MCF 10A (cell line): ENCODE measurements at regions not wholly inside any gene's neighbourhood (a gene's known extent, or its start where the extent isn't known, plus 50 kb on each side); places are given as distances from the start of the nearest gene placed in this dataset.

Experiments
- BruUV-seq: library from RNA; stranded (reverse); fragments of 400-500 nt; replicated peaks from 2 replicates; lab custom pipeline; 2021; lab: Mats Ljungman, UMichigan
- CTCF ChIA-PET: fragments of 300-600 bp; sonication (Branson Sonifier 250); formaldehyde crosslinking; extraction: SDS; loops from one replicate; lab custom pipeline; 2021; ENCODE audit warnings: antibody characterized with exemption, inconsistent platforms; lab: Yijun Ruan, JAX
- POLR2A ChIA-PET: fragments of 300-600, 350-650 bp; sonication (Branson Sonifier 250); formaldehyde crosslinking; extraction: SDS; loops from one replicate; lab custom pipeline; 2020; ENCODE audit warnings: antibody characterized with exemption, inconsistent platforms; lab: Yijun Ruan, JAX
- DNase-seq: peaks from one replicate; pipeline ENCODE4 v3.0.0-alpha.2; 2018; ENCODE audit not compliant: unreplicated experiment
- H3K27ac Mint-ChIP-seq: one replicate; pipeline ENCODE4 v1.8.0; 2022; ENCODE audit warnings: mild to moderate bottlenecking, low read depth, mixed read lengths; ENCODE audit not compliant: unreplicated experiment
- H3K27me3 Mint-ChIP-seq: one replicate; pipeline ENCODE4 v1.8.0; 2022; ENCODE audit warnings: mixed read lengths; ENCODE audit not compliant: insufficient read depth, unreplicated experiment
- H3K36me3 Mint-ChIP-seq: one replicate; pipeline ENCODE4 v1.8.0; 2022; ENCODE audit warnings: mild to moderate bottlenecking, moderate library complexity, mixed read lengths; ENCODE audit not compliant: insufficient read depth, unreplicated experiment
- H3K4me1 Mint-ChIP-seq: one replicate; pipeline ENCODE4 v1.8.0; 2022; ENCODE audit warnings: mixed read lengths; ENCODE audit not compliant: insufficient read depth, unreplicated experiment
- H3K4me3 Mint-ChIP-seq: one replicate; pipeline ENCODE4 v1.8.0; 2022; ENCODE audit warnings: mild to moderate bottlenecking, moderate library complexity, mixed read lengths; ENCODE audit not compliant: unreplicated experiment
- H3K9me3 Mint-ChIP-seq: one replicate; pipeline ENCODE4 v1.8.0; 2022; ENCODE audit warnings: mixed read lengths; ENCODE audit not compliant: unreplicated experiment
- intact Hi-C: fragments of 100-400 bp; cut with micrococcal nuclease; formaldehyde crosslinking; loops from 2 replicates; pipeline ENCODE4 v1.14.1; 2022
- TF ChIP-seq, protein P1 (sequence below): fragments of 200-600 bp; IDR thresholded peaks from one replicate; pipeline ENCODE4 v1.8.0; 2022; ENCODE audit warnings: antibody characterized with exemption, mild to moderate bottlenecking; ENCODE audit not compliant: unreplicated experiment

DNA sequence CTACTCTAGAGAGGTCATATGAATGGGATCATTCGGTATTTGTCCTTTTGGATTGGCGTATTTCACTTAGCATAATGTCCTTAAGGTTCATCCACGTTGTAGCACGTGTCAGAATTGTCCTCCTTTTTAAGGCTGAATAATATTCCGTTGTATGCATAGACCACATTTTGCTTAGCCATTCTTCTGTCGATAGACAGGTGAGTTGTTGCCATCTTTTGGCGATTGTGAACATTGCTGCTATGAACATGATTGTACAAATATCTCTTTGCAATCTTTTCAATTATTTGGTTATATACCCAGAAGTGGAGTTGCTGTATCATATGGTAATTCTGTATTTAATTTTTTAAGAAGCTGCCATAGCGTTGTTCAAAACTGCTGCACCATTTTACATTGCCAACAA, 52.4 kb upstream of the GOLGA8J start:
- peaks cover 19% of the 10 kb centered on the region for H3K9me3 Mint-ChIP-seq
- CTCF ChIA-PET = interaction anchor here (0.6 to 0.9 kb wide), 3 partner anchors 13 to 1752 kb away, joined by 3 read pairs; no protein-coding TSS in a partner anchor
- intact Hi-C loops = no loop called here

DNA sequence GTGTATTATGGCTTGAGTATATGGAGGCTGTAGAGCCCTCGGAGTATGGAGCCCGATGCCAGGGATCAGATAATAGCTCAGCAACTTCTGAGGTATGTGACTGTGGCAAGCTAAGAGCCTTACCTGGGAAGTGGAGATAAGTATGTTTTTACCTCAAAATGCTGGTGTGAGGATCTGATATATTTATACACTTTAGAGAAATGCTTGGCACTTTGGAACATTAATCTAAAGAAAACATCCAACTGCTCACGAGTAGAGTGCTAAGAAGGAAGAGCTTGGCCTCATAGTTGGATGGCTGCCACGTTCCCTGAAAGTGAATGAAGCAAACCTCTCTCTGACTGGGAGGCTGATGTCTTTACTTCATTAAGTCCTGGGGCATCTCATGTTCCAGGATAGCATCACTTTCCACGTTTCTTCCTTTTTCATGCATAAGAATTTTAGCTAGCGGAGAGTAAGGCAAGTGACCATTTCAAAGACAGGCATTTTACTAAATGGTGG, 58.9 kb upstream of the GOLGA8J start:
- Mint-ChIP-seq H3K4me3 (no peak overlapping the region), H3K36me3 (peaks cover 4% of the 10 kb centered on the region), H3K27me3 (no peaks in the 10 kb centered on the region), H3K27ac (no peak overlapping the region), H3K9me3 (peaks cover 17% of the 10 kb centered on the region), H3K4me1 (peaks cover 10% of the 10 kb centered on the region)
- TF ChIP-seq, protein P1, sequence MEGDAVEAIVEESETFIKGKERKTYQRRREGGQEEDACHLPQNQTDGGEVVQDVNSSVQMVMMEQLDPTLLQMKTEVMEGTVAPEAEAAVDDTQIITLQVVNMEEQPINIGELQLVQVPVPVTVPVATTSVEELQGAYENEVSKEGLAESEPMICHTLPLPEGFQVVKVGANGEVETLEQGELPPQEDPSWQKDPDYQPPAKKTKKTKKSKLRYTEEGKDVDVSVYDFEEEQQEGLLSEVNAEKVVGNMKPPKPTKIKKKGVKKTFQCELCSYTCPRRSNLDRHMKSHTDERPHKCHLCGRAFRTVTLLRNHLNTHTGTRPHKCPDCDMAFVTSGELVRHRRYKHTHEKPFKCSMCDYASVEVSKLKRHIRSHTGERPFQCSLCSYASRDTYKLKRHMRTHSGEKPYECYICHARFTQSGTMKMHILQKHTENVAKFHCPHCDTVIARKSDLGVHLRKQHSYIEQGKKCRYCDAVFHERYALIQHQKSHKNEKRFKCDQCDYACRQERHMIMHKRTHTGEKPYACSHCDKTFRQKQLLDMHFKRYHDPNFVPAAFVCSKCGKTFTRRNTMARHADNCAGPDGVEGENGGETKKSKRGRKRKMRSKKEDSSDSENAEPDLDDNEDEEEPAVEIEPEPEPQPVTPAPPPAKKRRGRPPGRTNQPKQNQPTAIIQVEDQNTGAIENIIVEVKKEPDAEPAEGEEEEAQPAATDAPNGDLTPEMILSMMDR = no peak
- ChIA-PET CTCF (interaction anchor here (0.6 to 0.9 kb wide), 3 partner anchors 16 to 602 kb away, joined by 3 to 4 read pairs (median 3); no protein-coding TSS in a partner anchor), POLR2A (no interaction called here)
- no TSS peak for BruUV-seq
- peak; percentile 43 for DNase-seq
- intact Hi-C loops = no loop called here

More for the DNA sequence above, 52.4 kb upstream of the GOLGA8J start:
- H3K4me3 Mint-ChIP-seq = no peak overlapping the region
- H3K27ac Mint-ChIP-seq = no peak overlapping the region
- DNase-seq = peak; percentile 18
- H3K36me3 Mint-ChIP-seq = peaks cover 4% of the 10 kb centered on the region
- H3K27me3 Mint-ChIP-seq = no peaks in the 10 kb centered on the region
- H3K4me1 Mint-ChIP-seq = no peaks in the 10 kb centered on the region
- no TSS peak for BruUV-seq
- TF ChIP-seq, protein P1 = peak; percentile 18
- POLR2A ChIA-PET = interaction anchor here (1.0 kb wide), 1 partner anchor 109 kb away, joined by 3 read pairs; no protein-coding TSS in a partner anchor

DNA sequence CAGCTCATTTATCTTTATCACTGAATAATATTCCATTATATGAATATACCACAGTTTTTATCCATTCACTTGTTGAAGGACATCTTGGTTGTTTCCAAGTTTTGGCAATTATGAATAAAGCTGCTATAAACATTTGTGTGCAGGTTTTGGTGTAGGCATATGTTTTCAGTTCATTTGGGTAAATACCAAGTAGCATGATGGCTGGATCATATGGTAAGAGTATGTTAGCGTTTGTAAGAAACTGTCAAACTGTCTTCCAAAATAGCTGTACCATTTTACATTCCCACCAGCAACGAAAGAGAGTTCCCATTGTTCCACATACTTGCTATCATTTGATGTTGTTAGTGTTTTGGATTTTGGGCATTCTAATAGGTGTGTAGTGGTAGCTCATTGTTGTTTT, 72.0 kb upstream of the GOLGA8J start:
- intact Hi-C loops = no loop called here

DNA sequence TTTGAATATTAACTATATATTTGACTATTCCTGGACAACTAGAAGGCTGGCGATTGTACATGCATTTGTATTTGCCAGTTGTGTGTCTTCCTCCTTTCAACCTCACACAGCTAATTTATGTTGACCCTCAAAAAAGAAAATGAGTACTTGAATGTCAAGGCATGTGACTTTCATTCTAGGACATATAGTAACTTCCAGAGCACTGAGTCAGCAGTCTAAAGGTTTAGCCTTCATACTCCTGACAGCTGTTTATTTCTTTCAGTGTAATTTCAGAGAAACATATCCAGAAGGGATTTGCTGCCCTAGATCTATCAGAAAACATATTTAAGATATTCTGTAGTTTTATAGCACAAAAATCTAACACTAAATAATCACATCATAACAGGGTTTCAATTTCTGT, 74.6 kb upstream of the GOLGA8J start:
- Mint-ChIP-seq H3K27me3 (no peaks in the 10 kb centered on the region), H3K4me1 (no peaks in the 10 kb centered on the region), H3K36me3 (no peaks in the 10 kb centered on the region), H3K9me3 (no peaks in the 10 kb centered on the region), H3K27ac (no peak overlapping the region), H3K4me3 (no peak overlapping the region)
- intact Hi-C loops = no loop called here
- ChIA-PET POLR2A (interaction anchor here (0.6 kb wide), 1 partner anchor 339 kb away, joined by 3 read pairs; no protein-coding TSS in a partner anchor), CTCF (interaction anchor here (0.8 to 1.2 kb wide), 2 partner anchors 16 to 35 kb away, joined by 3 to 4 read pairs; no protein-coding TSS in a partner anchor)
- no peak for DNase-seq
- BruUV-seq = no TSS peak
- TF ChIP-seq, protein P1 = no peak

More for the DNA sequence above, 72.0 kb upstream of the GOLGA8J start:
- no peaks in the 10 kb centered on the region for H3K27me3 Mint-ChIP-seq
- H3K27ac Mint-ChIP-seq = no peak overlapping the region
- H3K9me3 Mint-ChIP-seq = no peaks in the 10 kb centered on the region
- no peaks in the 10 kb centered on the region for H3K36me3 Mint-ChIP-seq
- H3K4me1 Mint-ChIP-seq = no peaks in the 10 kb centered on the region
- ChIA-PET POLR2A (no interaction called here), CTCF (interaction anchor here (0.7 kb wide), 1 partner anchor 386 kb away, joined by 3 read pairs; no protein-coding TSS in a partner anchor)
- no TSS peak for BruUV-seq
- TF ChIP-seq, protein P1 = no peak
- no peak overlapping the region for H3K4me3 Mint-ChIP-seq
- no peak for DNase-seq
